ENCODE measurements at regions not wholly inside any gene's neighbourhood (a gene's known extent, or its start where the extent isn't known, plus 50 kb on each side); places are given as distances from the start of the nearest gene placed in this dataset.

DNA sequence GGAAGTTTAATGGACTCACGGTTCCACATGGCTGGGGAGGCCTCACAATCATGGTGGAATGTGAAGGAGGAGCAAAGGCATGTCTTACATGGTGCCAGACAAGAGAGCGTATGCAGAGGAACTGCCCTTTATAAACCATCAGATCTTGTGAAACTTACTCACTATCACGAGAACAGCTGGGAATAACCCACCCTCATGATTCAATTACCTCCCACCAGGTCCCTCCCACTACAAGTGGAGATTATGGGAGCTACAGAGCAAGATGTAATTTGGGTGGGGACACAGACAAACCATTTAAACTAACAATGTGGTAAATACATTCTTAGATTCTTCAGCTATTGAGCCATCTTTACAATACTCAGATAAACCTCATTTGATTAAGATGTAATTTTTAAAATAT lies 176.1 kb downstream of the SH3BP4 start:
- H3K4me1 ChIP-seq (ENCODE audit: control insufficient read depth, insufficient read depth, low read length), result no peaks in the 10 kb centered on the region
- H3K27me3 ChIP-seq (ENCODE audit: control insufficient read depth, insufficient read depth, low read length), result peaks cover 15% of the 10 kb centered on the region
- no CpG with 5 or more reads among the region's 3 CpGs for WGBS (ENCODE audit: insufficient coverage, insufficient read length)
- no peak overlapping the region for H3K27ac ChIP-seq (ENCODE audit: low read length)
- H3K36me3 ChIP-seq (ENCODE audit: control insufficient read depth, insufficient read depth, low read length), result no peaks in the 10 kb centered on the region
- DNase-seq (ENCODE audit: low read depth, low spot score), result no peak
- H3K9me3 ChIP-seq (ENCODE audit: control insufficient read depth, insufficient read depth, low read length), result no peaks in the 10 kb centered on the region
- H3K4me3 ChIP-seq (ENCODE audit: low read length), result no peak overlapping the region

DNA sequence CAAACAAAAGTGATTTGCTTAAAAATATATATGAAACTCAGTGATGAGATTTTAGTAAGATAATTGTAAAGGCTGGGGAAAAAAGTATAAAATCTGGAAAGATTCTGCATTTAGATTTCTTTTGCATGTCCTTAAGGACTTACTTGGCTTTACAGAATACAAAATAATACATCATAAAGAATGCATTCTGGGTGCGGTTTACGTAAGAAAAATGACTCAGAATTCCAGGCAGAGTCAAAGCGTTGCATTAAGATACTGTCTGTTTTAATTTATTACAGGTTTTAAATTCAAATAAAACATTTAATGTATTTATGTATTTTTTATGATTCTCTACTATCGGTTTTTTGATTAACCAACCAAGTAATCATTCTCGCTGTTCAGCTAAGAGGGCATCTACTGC lies 178.0 kb downstream of the SH3BP4 start:
- H3K27me3 ChIP-seq (ENCODE audit: control insufficient read depth, insufficient read depth, low read length), result peaks cover 9% of the 10 kb centered on the region
- H3K27ac ChIP-seq (ENCODE audit: low read length), result no peak overlapping the region
- H3K4me1 ChIP-seq (ENCODE audit: control insufficient read depth, insufficient read depth, low read length), result no peaks in the 10 kb centered on the region
- WGBS (ENCODE audit: insufficient coverage, insufficient read length), result no CpG with 5 or more reads among the region's 5 CpGs
- H3K9me3 ChIP-seq (ENCODE audit: control insufficient read depth, insufficient read depth, low read length), result no peaks in the 10 kb centered on the region
- no peak for DNase-seq (ENCODE audit: low read depth, low spot score)
- no peaks in the 10 kb centered on the region for H3K36me3 ChIP-seq (ENCODE audit: control insufficient read depth, insufficient read depth, low read length)
- H3K4me3 ChIP-seq (ENCODE audit: low read length), result no peak overlapping the region

GRCh38 chr2:235131334-235132305 lies 179.8 kb downstream of the SH3BP4 start:
- no peak overlapping the region for H3K27ac ChIP-seq (ENCODE audit: low read length)
- WGBS (ENCODE audit: insufficient coverage, insufficient read length), result no CpG with 5 or more reads among the region's 21 CpGs
- H3K27me3 ChIP-seq (ENCODE audit: control insufficient read depth, insufficient read depth, low read length), result peaks cover 5% of the 10 kb centered on the region

GRCh38 chr2:235132651-235133050 lies 180.8 kb downstream of the SH3BP4 start:
- no peak overlapping the region for H3K27ac ChIP-seq (ENCODE audit: low read length)
- H3K4me3 ChIP-seq (ENCODE audit: low read length), result no peak overlapping the region
- peaks cover 3% of the 10 kb centered on the region for H3K27me3 ChIP-seq (ENCODE audit: control insufficient read depth, insufficient read depth, low read length)
- no peak for DNase-seq (ENCODE audit: low read depth, low spot score)
- WGBS (ENCODE audit: insufficient coverage, insufficient read length), result no CpG with 5 or more reads among the region's 2 CpGs
- no peaks in the 10 kb centered on the region for H3K36me3 ChIP-seq (ENCODE audit: control insufficient read depth, insufficient read depth, low read length)
- H3K9me3 ChIP-seq (ENCODE audit: control insufficient read depth, insufficient read depth, low read length), result no peaks in the 10 kb centered on the region
- no peaks in the 10 kb centered on the region for H3K4me1 ChIP-seq (ENCODE audit: control insufficient read depth, insufficient read depth, low read length)

More at GRCh38 chr2:235131334-235132305, 179.8 kb downstream of the SH3BP4 start:
- Histone ChIP-seq H3K36me3 (ENCODE audit: control insufficient read depth, insufficient read depth, low read length) (no peaks in the 10 kb centered on the region), H3K4me1 (ENCODE audit: control insufficient read depth, insufficient read depth, low read length) (no peaks in the 10 kb centered on the region), H3K9me3 (ENCODE audit: control insufficient read depth, insufficient read depth, low read length) (no peaks in the 10 kb centered on the region), H3K4me3 (ENCODE audit: low read length) (no peak overlapping the region)
- DNase-seq (ENCODE audit: low read depth, low spot score), result no peak

GRCh38 chr2:235133837-235134236 lies 182.0 kb downstream of the SH3BP4 start:
- no peaks in the 10 kb centered on the region for H3K9me3 ChIP-seq (ENCODE audit: control insufficient read depth, insufficient read depth, low read length)
- DNase-seq (ENCODE audit: low read depth, low spot score), result no peak
- no CpG with 5 or more reads among the region's 2 CpGs for WGBS (ENCODE audit: insufficient coverage, insufficient read length)
- H3K4me1 ChIP-seq (ENCODE audit: control insufficient read depth, insufficient read depth, low read length), result no peaks in the 10 kb centered on the region
- H3K36me3 ChIP-seq (ENCODE audit: control insufficient read depth, insufficient read depth, low read length), result no peaks in the 10 kb centered on the region
- H3K4me3 ChIP-seq (ENCODE audit: low read length), result no peak overlapping the region
- H3K27ac ChIP-seq (ENCODE audit: low read length), result no peak overlapping the region
- H3K27me3 ChIP-seq (ENCODE audit: control insufficient read depth, insufficient read depth, low read length), result no peaks in the 10 kb centered on the region; the same call in 1 of the 2 replicates

DNA sequence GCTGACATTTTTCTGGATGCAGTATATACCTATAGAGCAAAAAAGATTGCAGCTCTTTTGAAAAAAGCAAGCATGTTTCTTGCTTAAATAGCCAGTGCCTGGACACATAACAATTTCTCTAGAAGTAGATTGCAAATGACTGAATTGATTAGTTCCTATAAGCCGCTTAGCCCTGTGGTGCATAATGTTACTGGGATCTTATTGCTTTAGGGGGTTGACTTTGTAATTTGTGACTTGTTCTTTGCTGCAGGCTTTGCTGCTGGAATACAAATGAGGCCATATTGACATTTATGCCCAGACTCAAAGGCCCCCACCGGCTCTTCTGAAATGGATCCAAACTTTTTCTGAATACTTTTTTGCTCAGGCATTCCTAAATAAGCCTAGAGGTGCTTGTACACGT lies 182.6 kb downstream of the SH3BP4 start:
- DNase-seq (ENCODE audit: low read depth, low spot score), result no peak
- Histone ChIP-seq H3K9me3 (ENCODE audit: control insufficient read depth, insufficient read depth, low read length) (no peaks in the 10 kb centered on the region), H3K27me3 (ENCODE audit: control insufficient read depth, insufficient read depth, low read length) (no peaks in the 10 kb centered on the region), H3K36me3 (ENCODE audit: control insufficient read depth, insufficient read depth, low read length) (no peaks in the 10 kb centered on the region), H3K27ac (ENCODE audit: low read length) (no peak overlapping the region), H3K4me1 (ENCODE audit: control insufficient read depth, insufficient read depth, low read length) (no peaks in the 10 kb centered on the region), H3K4me3 (ENCODE audit: low read length) (no peak overlapping the region)
- no CpG with 5 or more reads among the region's 3 CpGs for WGBS (ENCODE audit: insufficient coverage, insufficient read length)

- WGBS (ENCODE audit: insufficient coverage, insufficient read length), result no CpG with 5 or more reads among the region's 4 CpGs
- Histone ChIP-seq H3K27ac (ENCODE audit: low read length) (no peak overlapping the region), H3K4me1 (ENCODE audit: control insufficient read depth, insufficient read depth, low read length) (no peaks in the 10 kb centered on the region), H3K9me3 (ENCODE audit: control insufficient read depth, insufficient read depth, low read length) (no peaks in the 10 kb centered on the region), H3K4me3 (ENCODE audit: low read length) (no peak overlapping the region), H3K27me3 (ENCODE audit: control insufficient read depth, insufficient read depth, low read length) (no peaks in the 10 kb centered on the region), H3K36me3 (ENCODE audit: control insufficient read depth, insufficient read depth, low read length) (no peaks in the 10 kb centered on the region)
- no peak for DNase-seq (ENCODE audit: low read depth, low spot score)
These were observed 183.6 kb downstream of the SH3BP4 start for GRCh38 chr2:235135195-235135965.

DNA sequence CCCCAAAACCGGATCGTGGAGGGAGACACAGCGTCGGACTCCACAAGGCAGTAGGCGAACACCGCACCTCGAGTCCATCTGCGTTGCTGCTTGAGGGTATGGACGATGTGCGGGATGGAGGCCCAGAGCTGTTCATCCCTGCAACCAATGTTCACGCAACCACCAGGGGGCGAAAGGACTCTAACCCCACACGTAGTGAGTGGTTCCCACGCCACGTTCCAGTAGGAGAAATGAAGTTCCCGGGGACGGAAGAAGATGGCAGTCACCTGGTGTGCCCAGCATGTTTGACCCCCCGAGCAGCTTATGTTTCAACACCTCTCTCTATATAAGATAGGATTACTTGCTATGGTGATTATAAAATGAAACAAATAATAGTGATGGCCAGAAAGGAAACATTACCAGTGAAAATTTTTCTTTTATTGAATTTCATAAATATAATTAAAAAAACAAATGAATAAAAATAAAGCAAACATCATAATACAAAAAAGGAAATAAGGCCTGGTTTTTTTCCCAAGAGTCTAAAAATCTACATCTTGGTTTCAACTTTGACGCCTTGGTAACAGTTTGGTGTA lies 184.3 kb downstream of the SH3BP4 start:
- no CpG with 5 or more reads among the region's 19 CpGs for WGBS (ENCODE audit: insufficient coverage, insufficient read length)
- Histone ChIP-seq H3K4me3 (ENCODE audit: low read length) (no peak overlapping the region), H3K36me3 (ENCODE audit: control insufficient read depth, insufficient read depth, low read length) (no peaks in the 10 kb centered on the region), H3K9me3 (ENCODE audit: control insufficient read depth, insufficient read depth, low read length) (no peaks in the 10 kb centered on the region), H3K27ac (ENCODE audit: low read length) (no peak overlapping the region), H3K4me1 (ENCODE audit: control insufficient read depth, insufficient read depth, low read length) (no peaks in the 10 kb centered on the region), H3K27me3 (ENCODE audit: control insufficient read depth, insufficient read depth, low read length) (no peaks in the 10 kb centered on the region)
- DNase-seq (ENCODE audit: low read depth, low spot score), result peak; percentile 88

- no peak for DNase-seq (ENCODE audit: low read depth, low spot score)
- no peak overlapping the region for H3K27ac ChIP-seq (ENCODE audit: low read length)
- WGBS (ENCODE audit: insufficient coverage, insufficient read length), result no CpG with 5 or more reads among the region's 10 CpGs
- no peaks in the 10 kb centered on the region for H3K9me3 ChIP-seq (ENCODE audit: control insufficient read depth, insufficient read depth, low read length)
- H3K36me3 ChIP-seq (ENCODE audit: control insufficient read depth, insufficient read depth, low read length), result no peaks in the 10 kb centered on the region
- no peaks in the 10 kb centered on the region for H3K4me1 ChIP-seq (ENCODE audit: control insufficient read depth, insufficient read depth, low read length)
- no peaks in the 10 kb centered on the region for H3K27me3 ChIP-seq (ENCODE audit: control insufficient read depth, insufficient read depth, low read length)
- H3K4me3 ChIP-seq (ENCODE audit: low read length), result no peak overlapping the region
These were observed 186.5 kb downstream of the SH3BP4 start for GRCh38 chr2:235138339-235138738.

Measured in iPS DF 6.9 (cell line).